Activated CD4-positive, alpha-beta T cell treated with anti-CD3 and anti-CD28 coated beads, Interleukin-2, amount 10 ng/mL, durations not matched to agents 24 days and 14 days (primary cell): ENCODE measurements at regions not wholly inside any gene's neighbourhood (a gene's known extent, or its start where the extent isn't known, plus 50 kb on each side); places are given as distances from the start of the nearest gene placed in this dataset.

Experiments
- DNase-seq: peaks from one replicate; pipeline ENCODE4 v3.0.0; 2022
- H3K27ac Mint-ChIP-seq: one replicate; pipeline ENCODE4 v1.8.0; 2022; ENCODE audit warnings: mild to moderate bottlenecking, mixed read lengths
- H3K27me3 Mint-ChIP-seq: one replicate; pipeline ENCODE4 v1.8.0; 2022; ENCODE audit warnings: mixed read lengths
- H3K36me3 Mint-ChIP-seq: one replicate; pipeline ENCODE4 v1.8.0; 2022; ENCODE audit warnings: low read depth, mild to moderate bottlenecking, mixed read lengths
- H3K4me1 Mint-ChIP-seq: one replicate; pipeline ENCODE4 v1.8.0; 2021; ENCODE audit warnings: mixed read lengths
- H3K4me3 Mint-ChIP-seq: one replicate; pipeline ENCODE4 v1.8.0; 2022; ENCODE audit warnings: mild to moderate bottlenecking, moderate library complexity, mixed read lengths
- H3K9me3 Mint-ChIP-seq: one replicate; pipeline ENCODE4 v1.8.0; 2021; ENCODE audit warnings: mixed read lengths
- intact Hi-C: fragments of 100-400 bp; cut with micrococcal nuclease; formaldehyde crosslinking; loops from one replicate; pipeline ENCODE4 v1.15.1; 2023

GRCh38 chr10:27451054-27451453 is 53.0 kb upstream of the RAB18 start:
- H3K4me1 Mint-ChIP-seq = peaks cover 8% of the 10 kb centered on the region
- H3K9me3 Mint-ChIP-seq = peaks cover 4% of the 10 kb centered on the region
- intact Hi-C loops = no loop called here
- H3K27me3 Mint-ChIP-seq = peaks cover 25% of the 10 kb centered on the region
- H3K27ac Mint-ChIP-seq = no peak overlapping the region
- H3K36me3 Mint-ChIP-seq = no peaks in the 10 kb centered on the region
- H3K4me3 Mint-ChIP-seq = no peak overlapping the region
- no peak for DNase-seq

DNA sequence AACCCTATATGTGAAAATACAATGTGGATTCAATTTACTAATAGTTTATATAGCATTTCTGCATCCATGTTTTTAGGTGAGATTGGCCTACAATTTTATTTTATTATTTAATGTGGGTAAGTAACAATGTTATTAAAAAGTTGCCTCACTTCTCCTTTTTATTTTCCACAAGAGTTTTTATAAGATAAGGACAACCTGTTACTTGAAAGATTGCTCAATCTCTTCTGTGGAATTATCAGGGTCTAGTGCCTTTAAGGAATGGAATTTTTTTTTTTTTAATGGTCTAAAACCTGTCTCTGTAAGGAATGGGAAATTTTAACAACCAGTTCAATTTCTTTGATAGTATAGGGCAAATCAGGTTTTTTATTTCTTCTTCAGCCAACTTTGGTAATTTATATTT is 53.9 kb upstream of the RAB18 start:
- peaks cover 25% of the 10 kb centered on the region for H3K27me3 Mint-ChIP-seq
- intact Hi-C loops = no loop called here
- no peaks in the 10 kb centered on the region for H3K36me3 Mint-ChIP-seq
- no peak overlapping the region for H3K27ac Mint-ChIP-seq
- H3K4me3 Mint-ChIP-seq = no peak overlapping the region
- no peak for DNase-seq
- peaks cover 4% of the 10 kb centered on the region for H3K9me3 Mint-ChIP-seq
- H3K4me1 Mint-ChIP-seq = peaks cover 8% of the 10 kb centered on the region

GRCh38 chr10:27449571-27449970 is 54.5 kb upstream of the RAB18 start:
- Mint-ChIP-seq H3K27me3 (peaks cover 25% of the 10 kb centered on the region), H3K4me3 (no peak overlapping the region), H3K9me3 (peaks cover 4% of the 10 kb centered on the region), H3K27ac (no peak overlapping the region), H3K36me3 (no peaks in the 10 kb centered on the region), H3K4me1 (peaks cover 8% of the 10 kb centered on the region)
- DNase-seq = no peak
- intact Hi-C loops = loop anchor here (10.0 kb wide), 1 partner anchor 935 kb away; no protein-coding TSS in a partner anchor

- H3K27me3 Mint-ChIP-seq = peaks cover 21% of the 10 kb centered on the region
- no peak overlapping the region for H3K4me3 Mint-ChIP-seq
- intact Hi-C loops = loop anchor here (10.0 kb wide), 1 partner anchor 936 kb away; no protein-coding TSS in a partner anchor
- H3K27ac Mint-ChIP-seq = no peak overlapping the region
- peaks cover 4% of the 10 kb centered on the region for H3K9me3 Mint-ChIP-seq
- peaks cover 8% of the 10 kb centered on the region for H3K4me1 Mint-ChIP-seq
- H3K36me3 Mint-ChIP-seq = no peaks in the 10 kb centered on the region
- DNase-seq = no peak
Observed at GRCh38 chr10:27448921-27449320, 55.2 kb upstream of the RAB18 start.

- intact Hi-C loops = loop anchor here (10.0 kb wide), 1 partner anchor 937 kb away; no protein-coding TSS in a partner anchor
- DNase-seq = no peak
- Mint-ChIP-seq H3K9me3 (no peaks in the 10 kb centered on the region), H3K27me3 (peaks cover 16% of the 10 kb centered on the region), H3K4me3 (no peak overlapping the region), H3K27ac (no peak overlapping the region), H3K36me3 (no peaks in the 10 kb centered on the region), H3K4me1 (peaks cover 8% of the 10 kb centered on the region)
Observed at GRCh38 chr10:27447540-27447939, 56.6 kb upstream of the RAB18 start.

- Mint-ChIP-seq H3K9me3 (no peaks in the 10 kb centered on the region), H3K4me1 (peaks cover 8% of the 10 kb centered on the region), H3K27ac (no peak overlapping the region), H3K36me3 (no peaks in the 10 kb centered on the region), H3K27me3 (peaks cover 14% of the 10 kb centered on the region), H3K4me3 (no peak overlapping the region)
- no peak for DNase-seq
- intact Hi-C loops = loop anchor here (1.0 to 10.0 kb wide), 2 partner anchors 733 to 938 kb away; no protein-coding TSS in a partner anchor
Observed at GRCh38 chr10:27446091-27446918, 57.8 kb upstream of the RAB18 start.

DNA sequence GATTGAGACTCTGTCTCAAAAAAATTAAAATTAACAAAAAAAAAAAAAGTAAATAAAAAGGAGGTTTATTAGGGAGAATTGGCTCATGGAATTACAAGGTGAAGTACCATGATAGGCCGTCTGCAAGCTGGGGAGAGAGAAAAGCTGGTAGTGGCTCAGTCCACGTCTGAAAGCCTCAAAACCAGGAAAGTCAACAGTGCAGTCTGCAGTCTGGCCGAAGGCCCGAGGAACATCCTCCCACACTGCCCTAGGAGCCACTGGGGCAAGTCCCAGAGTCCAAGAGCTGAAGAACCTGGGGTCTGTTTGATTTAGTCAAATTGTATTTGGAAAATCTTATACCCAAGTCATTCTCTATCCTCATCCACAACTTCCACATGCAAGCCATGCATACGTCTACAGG is 59.0 kb upstream of the RAB18 start:
- no peak for DNase-seq
- peaks cover 15% of the 10 kb centered on the region for H3K27me3 Mint-ChIP-seq
- H3K4me1 Mint-ChIP-seq = peaks cover 8% of the 10 kb centered on the region
- no peak overlapping the region for H3K4me3 Mint-ChIP-seq
- H3K9me3 Mint-ChIP-seq = no peaks in the 10 kb centered on the region
- H3K27ac Mint-ChIP-seq = no peak overlapping the region
- intact Hi-C loops = loop anchor here (10.0 kb wide), 1 partner anchor 940 kb away; no protein-coding TSS in a partner anchor
- H3K36me3 Mint-ChIP-seq = no peaks in the 10 kb centered on the region

DNA sequence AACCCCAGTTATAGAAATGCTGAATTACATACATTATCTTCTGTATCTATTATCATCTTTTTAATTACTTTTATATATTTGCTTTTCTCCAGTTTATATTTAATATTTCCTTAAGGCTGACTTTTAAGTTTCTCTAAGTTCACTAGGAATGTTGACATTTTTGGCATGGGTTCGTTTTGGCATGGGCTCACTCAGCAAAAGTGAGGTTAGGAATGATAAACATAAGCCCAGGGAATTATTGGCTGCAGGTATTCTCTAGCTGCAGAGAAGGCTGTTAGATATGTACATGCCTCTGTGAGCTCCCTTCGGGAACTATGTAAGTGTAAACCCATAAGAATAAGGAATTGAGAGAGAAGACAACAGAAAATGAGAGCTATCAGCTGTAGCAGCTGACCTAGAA is 63.6 kb upstream of the RAB18 start:
- Mint-ChIP-seq H3K9me3 (no peaks in the 10 kb centered on the region), H3K4me3 (no peak overlapping the region), H3K27me3 (peaks cover 15% of the 10 kb centered on the region), H3K27ac (no peak overlapping the region), H3K4me1 (no peaks in the 10 kb centered on the region), H3K36me3 (no peaks in the 10 kb centered on the region)
- intact Hi-C loops = loop anchor here (10.0 kb wide), 1 partner anchor 944 kb away; no protein-coding TSS in a partner anchor
- DNase-seq = no peak

GRCh38 chr10:27440021-27440420 is 64.1 kb upstream of the RAB18 start:
- Mint-ChIP-seq H3K4me1 (no peaks in the 10 kb centered on the region), H3K4me3 (no peak overlapping the region), H3K9me3 (no peaks in the 10 kb centered on the region), H3K27ac (no peak overlapping the region), H3K36me3 (no peaks in the 10 kb centered on the region), H3K27me3 (peaks cover 15% of the 10 kb centered on the region)
- no peak for DNase-seq
- intact Hi-C loops = loop anchor here (10.0 kb wide), 1 partner anchor 945 kb away; no protein-coding TSS in a partner anchor

- DNase-seq = no peak
- Mint-ChIP-seq H3K27me3 (peaks cover 15% of the 10 kb centered on the region), H3K27ac (no peak overlapping the region), H3K36me3 (no peaks in the 10 kb centered on the region), H3K4me1 (no peaks in the 10 kb centered on the region), H3K9me3 (no peaks in the 10 kb centered on the region), H3K4me3 (no peak overlapping the region)
- intact Hi-C loops = no loop called here
Observed at GRCh38 chr10:27439101-27439500, 65.0 kb upstream of the RAB18 start.

DNA sequence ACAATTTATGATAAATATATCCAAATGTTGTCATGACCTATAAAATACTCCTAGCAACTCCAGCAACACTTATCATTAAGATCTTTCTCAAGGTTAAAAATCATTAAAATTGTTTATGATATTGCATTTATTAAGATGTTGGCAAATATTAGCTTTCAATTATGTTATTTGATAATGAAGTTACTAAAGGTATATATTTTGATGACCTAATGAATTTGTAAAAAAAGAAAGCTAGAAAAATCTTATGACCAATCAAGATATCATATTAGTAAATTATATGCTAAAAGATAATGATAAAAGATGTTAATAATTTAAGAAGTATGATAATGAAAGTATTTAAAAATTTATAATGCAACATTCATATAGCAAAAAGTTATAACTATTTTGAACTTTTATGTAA is 66.3 kb upstream of the RAB18 start:
- Mint-ChIP-seq H3K27me3 (peaks cover 21% of the 10 kb centered on the region), H3K4me1 (no peaks in the 10 kb centered on the region), H3K9me3 (no peaks in the 10 kb centered on the region), H3K4me3 (no peak overlapping the region), H3K36me3 (no peaks in the 10 kb centered on the region), H3K27ac (no peak overlapping the region)
- DNase-seq = no peak
- intact Hi-C loops = no loop called here

DNA sequence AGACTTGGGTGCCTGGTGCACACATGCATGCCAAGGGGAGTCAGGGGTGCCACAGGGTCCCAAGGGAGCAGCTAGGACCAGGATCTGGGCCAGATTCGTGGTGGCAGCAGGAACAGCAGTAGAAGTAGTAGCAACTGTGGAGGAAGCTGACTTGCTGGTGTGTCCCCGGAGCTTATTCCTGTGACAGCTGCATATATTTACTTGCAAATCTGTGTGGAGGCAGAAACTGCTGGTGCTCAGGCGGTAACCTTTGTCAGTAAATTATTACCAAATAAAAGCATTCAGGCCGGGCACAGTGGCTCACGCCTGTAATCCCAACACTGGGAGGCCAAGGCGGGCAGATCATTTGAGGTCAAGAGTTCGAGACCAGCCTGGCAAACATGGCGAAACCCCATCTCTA is 67.4 kb upstream of the RAB18 start:
- DNase-seq = no peak
- H3K27ac Mint-ChIP-seq = no peak overlapping the region
- no peaks in the 10 kb centered on the region for H3K4me1 Mint-ChIP-seq
- intact Hi-C loops = no loop called here
- H3K4me3 Mint-ChIP-seq = no peak overlapping the region
- no peaks in the 10 kb centered on the region for H3K36me3 Mint-ChIP-seq
- no peaks in the 10 kb centered on the region for H3K9me3 Mint-ChIP-seq
- H3K27me3 Mint-ChIP-seq = peaks cover 22% of the 10 kb centered on the region

- intact Hi-C loops = no loop called here
Observed at GRCh38 chr10:27433976-27434375, 70.1 kb upstream of the RAB18 start.

DNA sequence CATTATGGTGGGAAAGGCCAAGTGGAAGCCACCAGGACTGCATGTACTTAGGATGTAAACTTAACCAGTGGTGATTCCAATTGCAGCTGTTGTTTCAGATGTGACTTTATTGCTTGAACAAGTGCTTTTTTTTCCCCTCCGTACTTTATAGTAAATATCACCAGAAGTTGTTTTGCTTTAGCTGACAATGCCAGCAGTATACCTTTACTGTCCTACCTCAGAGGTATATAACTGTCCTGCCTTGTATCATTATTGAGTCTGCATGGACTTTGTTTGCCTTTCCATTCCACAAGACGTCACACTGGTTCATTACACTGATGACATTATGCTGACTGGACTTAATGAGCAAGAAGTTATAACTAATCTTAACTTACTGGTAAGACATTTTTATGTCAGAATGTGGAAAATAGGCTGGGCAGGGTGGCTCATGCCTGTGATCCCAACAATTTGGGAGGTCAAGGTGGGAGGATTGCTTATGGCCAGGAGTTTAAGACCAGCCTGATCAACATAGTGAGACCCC is 77.1 kb upstream of the RAB18 start:
- no peak for DNase-seq
- H3K27me3 Mint-ChIP-seq = peaks cover 5% of the 10 kb centered on the region
- no peak overlapping the region for H3K4me3 Mint-ChIP-seq
- no peaks in the 10 kb centered on the region for H3K9me3 Mint-ChIP-seq
- no peaks in the 10 kb centered on the region for H3K4me1 Mint-ChIP-seq
- intact Hi-C loops = no loop called here
- H3K27ac Mint-ChIP-seq = no peak overlapping the region
- H3K36me3 Mint-ChIP-seq = no peaks in the 10 kb centered on the region

More at GRCh38 chr10:27433976-27434375, 70.1 kb upstream of the RAB18 start:
- Mint-ChIP-seq H3K4me3 (no peak overlapping the region), H3K4me1 (no peaks in the 10 kb centered on the region), H3K27ac (no peak overlapping the region), H3K9me3 (no peaks in the 10 kb centered on the region), H3K27me3 (peaks cover 16% of the 10 kb centered on the region), H3K36me3 (no peaks in the 10 kb centered on the region)
- DNase-seq = no peak
